ENCODE measurements at regions not wholly inside any gene's neighbourhood (a gene's known extent, or its start where the extent isn't known, plus 50 kb on each side); places are given as distances from the start of the nearest gene placed in this dataset.

GRCh38 chr20:17833036-17833674 is 133.4 kb downstream of the BANF2 start:
- Histone ChIP-seq H2BK120ac (replicated peaks; ENCODE audit: low read depth, low read length) (no peak overlapping the region), H3K18ac (ENCODE audit: extremely low read depth, low read length) (no peak overlapping the region), H3K79me1 (ENCODE audit: low read depth, low read length) (no peaks in the 10 kb centered on the region), H2BK15ac (ENCODE audit: low read length) (no peak overlapping the region), H3K4me2 (ENCODE audit: insufficient read depth in 1 of 2, low read depth in 2 of 2, low read length in 2 of 2) (no peak overlapping the region), H3K4ac (replicated peaks; ENCODE audit: insufficient read length, low read depth, low read length) (no peak overlapping the region), H4K20me1 (replicated peaks in 1 of 2; ENCODE audit: control insufficient read depth in 1 of 2, insufficient read depth in 2 of 2, low read length in 2 of 2) (no peaks in the 10 kb centered on the region), H3K27ac (ENCODE audit: low read depth, low read length) (no peak overlapping the region), H3K14ac (ENCODE audit: insufficient read length) (no peak overlapping the region), H4K91ac (replicated peaks; ENCODE audit: insufficient read length, low read length) (no peak overlapping the region), H3K4me1 (replicated peaks in 1 of 4; ENCODE audit: control insufficient read depth in 3 of 4, insufficient read depth in 4 of 4, low read length in 3 of 4) (peaks cover 0 to 10% (median 2%) of the 10 kb centered on the region in 4 experiments; a peak in 4 of 7 replicates), H2BK12ac (ENCODE audit: low read depth, low read length) (no peak overlapping the region), H3K23me2 (ENCODE audit: low read depth, low read length) (no peaks in the 10 kb centered on the region), H3K23ac (ENCODE audit: insufficient read length) (no peak overlapping the region), H2AK5ac (ENCODE audit: low read depth, low read length) (no peak overlapping the region), H2AFZ (ENCODE audit: low read length) (no peak overlapping the region), H3K9ac (replicated peaks in 1 of 4; ENCODE audit: extremely low read depth in 1 of 4, low read depth in 3 of 4, low read length in 3 of 4) (no peak overlapping the region), H3K27me3 (replicated peaks in 1 of 4; ENCODE audit: control insufficient read depth in 3 of 4, extremely low read depth in 1 of 4, insufficient read depth in 3 of 4, low read length in 3 of 4) (no peaks in the 10 kb centered on the region), H4K5ac (ENCODE audit: insufficient read length, low read depth, low read length) (no peak overlapping the region), H3K4me3 (ENCODE audit: extremely low read depth in 1 of 4, insufficient read depth in 2 of 4, low read depth in 3 of 4, low read length in 4 of 4) (no peak overlapping the region), H3K79me2 (ENCODE audit: control insufficient read depth in 1 of 2, insufficient read depth in 2 of 2, low read length in 2 of 2) (no peaks in the 10 kb centered on the region), H3K56ac (replicated peaks; ENCODE audit: insufficient read length, low read depth, low read length) (no peak overlapping the region), H4K8ac (ENCODE audit: extremely low read depth, insufficient read depth, low read length) (no peak overlapping the region), H3K9me3 (ENCODE audit: insufficient read depth in 2 of 2, low read depth in 1 of 2, low read length in 1 of 2) (no peaks in the 10 kb centered on the region), H2BK5ac (ENCODE audit: low read depth, low read length) (no peak overlapping the region), H2BK20ac (ENCODE audit: low read length) (no peak overlapping the region), H3K36me3 (ENCODE audit: control insufficient read depth in 2 of 4, insufficient read depth in 4 of 4, low read length in 3 of 4) (no peaks in the 10 kb centered on the region)
- 87% methylated on average over 9 of the region's 9 CpGs; no CpG with 5 or more reads in 1 of the 2 experiments for WGBS, 2 experiments (ENCODE audit: extremely low coverage in 1 of 2, insufficient coverage in 1 of 2, insufficient read length in 1 of 2, insufficient replicate concordance in 2 of 2, low coverage in 1 of 2, low lambda C conversion rate in 2 of 2, missing lambda C conversion rate in 1 of 2)
- ChIA-PET CTCF (ENCODE audit: partially characterized antibody) (interaction anchor here (0.6 to 1.1 kb wide), 2 partner anchors 41 to 69 kb away, joined by 3 to 4 read pairs; no protein-coding TSS in a partner anchor), POLR2A (ENCODE audit: partially characterized antibody) (interaction anchor here (0.9 kb wide), 1 partner anchor 8 kb away, joined by 3 read pairs; no protein-coding TSS in a partner anchor)
- FAIRE-seq (no peak), DNase-seq (ENCODE audit: low read depth in 1 of 2, low spot score in 2 of 2) (no peak)
- TF ChIP-seq MAFK (IDR thresholded peaks at IDR 0.05; ENCODE audit: low read depth, low read length) (no peak), ATF2 (IDR thresholded peaks at IDR 0.05; ENCODE audit: low read length) (no peak), JUND (IDR thresholded peaks at IDR 0.05; ENCODE audit: low read length) (no peak), HDAC6 (IDR thresholded peaks at IDR 0.05; ENCODE audit: low read depth, low read length) (no peak), SRF (IDR thresholded peaks at IDR 0.05; ENCODE audit: low read depth, low read length) (no peak), SAP30 (IDR thresholded peaks at IDR 0.05; ENCODE audit: insufficient read depth, insufficient replicate concordance, low read length) (no peak)

Data from H1 (cell line).